ENCODE measurements at regions not wholly inside any gene's neighbourhood (a gene's known extent, or its start where the extent isn't known, plus 50 kb on each side); places are given as distances from the start of the nearest gene placed in this dataset.

GRCh38 chr1:55888685-55889317 lies 673.6 kb upstream of the USP24 start:
- no peak for TF ChIP-seq YY1 (IDR thresholded peaks at IDR 0.05; ENCODE audit: insufficient read depth, insufficient read length)
- no peak for TF ChIP-seq ZNF274 (IDR thresholded peaks at IDR 0.05; ENCODE audit: low read depth, low read length)
- TF ChIP-seq SUZ12 (IDR thresholded peaks at IDR 0.05; ENCODE audit: extremely low read depth, insufficient read depth, insufficient read length): no peak

Data from NT2/D1 (cell line).